GM13976 (cell line): ENCODE measurements at regions not wholly inside any gene's neighbourhood (a gene's known extent, or its start where the extent isn't known, plus 50 kb on each side); places are given as distances from the start of the nearest gene placed in this dataset.

Experiments used
- DNase-seq: peaks from one replicate; pipeline ENCODE4 v3.0.0; 2012; ENCODE audit warnings: low spot score
- CTCF ChIP-seq: IDR thresholded peaks from 2 replicates; pipeline ENCODE4 v1.5.1; 2012; ENCODE audit warnings: borderline replicate concordance, mild to moderate bottlenecking; ENCODE audit not compliant: insufficient read depth; ENCODE audit errors: extremely low read depth, missing control alignments, control extremely low read depth
- in situ Hi-C: fragments of 300-500 bp; cut with MboI; formaldehyde crosslinking; loops from one replicate; pipeline ENCODE4 v1.12.0; 2022; ENCODE audit warnings: low sequenced_read_pairs, mixed read lengths, inconsistent platforms; ENCODE audit not compliant: unreplicated experiment

GRCh38 chr4:8765631-8766590 is 105.7 kb downstream of the HMX1 start:
- DNase-seq = no peak
- in situ Hi-C loops = no loop called here
- no peak for TF ChIP-seq CTCF

- DNase-seq = no peak
- no peak for TF ChIP-seq CTCF
- in situ Hi-C loops = no loop called here
These were observed 106.6 kb downstream of the HMX1 start for GRCh38 chr4:8765084-8765483.

- in situ Hi-C loops = no loop called here
- no peak for TF ChIP-seq CTCF
- DNase-seq = no peak
These were observed 107.4 kb downstream of the HMX1 start for GRCh38 chr4:8763966-8764901.

- in situ Hi-C loops = no loop called here
- TF ChIP-seq CTCF = no peak
- DNase-seq = no peak
These were observed 108.5 kb downstream of the HMX1 start for GRCh38 chr4:8762951-8763735.

- no peak for DNase-seq
- in situ Hi-C loops = no loop called here
- no peak for TF ChIP-seq CTCF
These were observed 109.3 kb downstream of the HMX1 start for GRCh38 chr4:8762356-8762755.

- in situ Hi-C loops = no loop called here
- DNase-seq = no peak
These were observed 109.8 kb downstream of the HMX1 start for GRCh38 chr4:8761824-8762205.

More at GRCh38 chr4:8761824-8762205, 109.8 kb downstream of the HMX1 start:
- no peak for TF ChIP-seq CTCF
